DOHH2 (cell line): ENCODE measurements at regions not wholly inside any gene's neighbourhood (a gene's known extent, or its start where the extent isn't known, plus 50 kb on each side); places are given as distances from the start of the nearest gene placed in this dataset.

ENCODE experiments used
- H3F3A ChIP-seq: fragments of 200-600 bp; sonication (generic), shearing (Covaris generic); 2 replicates; pipeline ENCODE4 v1.6.0; 2016; ENCODE audit warnings: antibody characterized with exemption, mild to moderate bottlenecking; ENCODE audit not compliant: control insufficient read depth, insufficient read depth
- H3K27ac ChIP-seq: fragments of 200-600 bp; sonication (generic); 2 replicates; pipeline ENCODE4 v1.5.1; 2014; ENCODE audit warnings: low read depth, mild to moderate bottlenecking, low read length, moderate library complexity
- H3K27me3 ChIP-seq: fragments of 200-600 bp; sonication (generic); 2 replicates; pipeline ENCODE4 v1.6.1; 2014; ENCODE audit warnings: mild to moderate bottlenecking, low read length, mixed read lengths; ENCODE audit not compliant: control insufficient read depth
- H3K36me3 ChIP-seq: fragments of 200-600 bp; sonication (generic); 2 replicates; pipeline ENCODE4 v1.6.1; 2014; ENCODE audit warnings: mild to moderate bottlenecking, low read length, moderate library complexity, mixed read lengths; ENCODE audit not compliant: control insufficient read depth
- H3K4me1 ChIP-seq: fragments of 200-600 bp; sonication (generic); 2 replicates; pipeline ENCODE4 v1.6.1; 2014; ENCODE audit warnings: mild to moderate bottlenecking, low read length, mixed read lengths; ENCODE audit not compliant: control insufficient read depth
- H3K4me2 ChIP-seq: fragments of 200-600 bp; sonication (generic); 2 replicates; pipeline ENCODE4 v1.6.0; 2014; ENCODE audit warnings: mild to moderate bottlenecking, low read length, moderate library complexity
- H3K4me3 ChIP-seq: fragments of 200-600 bp; sonication (generic); 2 replicates; pipeline ENCODE4 v1.5.1; 2014; ENCODE audit warnings: mild to moderate bottlenecking, low read length, mixed read lengths
- H3K79me2 ChIP-seq: fragments of 200-600 bp; sonication (generic); 2 replicates; pipeline ENCODE4 v1.6.1; 2014; ENCODE audit warnings: mild to moderate bottlenecking, low read length, mixed read lengths; ENCODE audit not compliant: control insufficient read depth
- H3K9me2 ChIP-seq: fragments of 200-600 bp; sonication (generic); replicated peaks from 2 replicates; pipeline ENCODE4 v1.6.1; 2014; ENCODE audit warnings: mild to moderate bottlenecking, low read length, mixed read lengths; ENCODE audit not compliant: control insufficient read depth
- H3K9me3 ChIP-seq: fragments of 200-600 bp; sonication (generic); 2 replicates; pipeline ENCODE4 v1.6.1; 2014; ENCODE audit warnings: antibody characterized with exemption, low read length, mixed read lengths; ENCODE audit not compliant: control insufficient read depth, insufficient read depth
- H4K20me1 ChIP-seq: fragments of 200-600 bp; sonication (generic); 2 replicates; pipeline ENCODE4 v1.6.0; 2014; ENCODE audit warnings: low read depth, mild to moderate bottlenecking, antibody characterized with exemption, low read length, moderate library complexity; ENCODE audit not compliant: control insufficient read depth, insufficient read depth
- CTCF ChIP-seq: fragments of 200-600 bp; sonication (generic); IDR thresholded peaks from one replicate; pipeline ENCODE4 v1.5.1; 2014; ENCODE audit warnings: antibody characterized with exemption, mild to moderate bottlenecking, low read depth, low read length; ENCODE audit not compliant: poor library complexity, severe bottlenecking
- EZH2phosphoT487 ChIP-seq: fragments of 200-600 bp; sonication (generic); IDR thresholded peaks from 2 replicates; pipeline ENCODE4 v1.6.1; 2017; ENCODE audit warnings: borderline replicate concordance, mild to moderate bottlenecking, antibody characterized with exemption, low read length, moderate library complexity, mixed read lengths

- no peak for TF ChIP-seq CTCF
- Histone ChIP-seq H3K4me3 (no peak overlapping the region), H3K27ac (no peak overlapping the region), H3K27me3 (no peaks in the 10 kb centered on the region), H3K36me3 (no peaks in the 10 kb centered on the region), H3K9me2 (no peaks in the 10 kb centered on the region), H3K4me2 (no peak overlapping the region), H3K9me3 (no peaks in the 10 kb centered on the region), H3F3A (no peaks in the 10 kb centered on the region), H3K4me1 (no peaks in the 10 kb centered on the region), H4K20me1 (no peaks in the 10 kb centered on the region), H3K79me2 (no peaks in the 10 kb centered on the region)
Measured at GRCh38 chr1:96016219-96016618, 705.4 kb upstream of the PTBP2 start.

- Histone ChIP-seq H3K79me2 (no peaks in the 10 kb centered on the region), H3K27ac (no peak overlapping the region), H3K36me3 (no peaks in the 10 kb centered on the region), H3F3A (no peaks in the 10 kb centered on the region), H3K4me3 (no peak overlapping the region), H4K20me1 (no peaks in the 10 kb centered on the region), H3K9me3 (no peaks in the 10 kb centered on the region), H3K27me3 (no peaks in the 10 kb centered on the region), H3K9me2 (no peaks in the 10 kb centered on the region), H3K4me2 (no peak overlapping the region), H3K4me1 (no peaks in the 10 kb centered on the region)
- TF ChIP-seq CTCF (no peak), EZH2phosphoT487 (no peak)
Measured at GRCh38 chr1:96020378-96020777, 701.2 kb upstream of the PTBP2 start.

- H3F3A ChIP-seq: no peaks in the 10 kb centered on the region
- H3K79me2 ChIP-seq: no peaks in the 10 kb centered on the region
Measured at GRCh38 chr1:96025062-96025461, 696.5 kb upstream of the PTBP2 start.

More at GRCh38 chr1:96025062-96025461, 696.5 kb upstream of the PTBP2 start:
- TF ChIP-seq EZH2phosphoT487 (no peak), CTCF (no peak)
- no peaks in the 10 kb centered on the region for H3K9me2 ChIP-seq
- H3K27ac ChIP-seq: no peak overlapping the region
- H3K4me3 ChIP-seq: no peak overlapping the region
- H3K9me3 ChIP-seq: peaks cover 4% of the 10 kb centered on the region; the same call in 1 of the 2 replicates
- H3K4me2 ChIP-seq: no peak overlapping the region
- H3K27me3 ChIP-seq: no peaks in the 10 kb centered on the region
- H3K36me3 ChIP-seq: no peaks in the 10 kb centered on the region
- no peaks in the 10 kb centered on the region for H3K4me1 ChIP-seq
- no peaks in the 10 kb centered on the region for H4K20me1 ChIP-seq
